ENCODE measurements at regions not wholly inside any gene's neighbourhood (a gene's known extent, or its start where the extent isn't known, plus 50 kb on each side); places are given as distances from the start of the nearest gene placed in this dataset.

GRCh38 chr5:31029925-31030324, 163.6 kb upstream of the CDH6 start:
- H3K4me1 ChIP-seq (ENCODE audit: insufficient read depth, low read length): no peaks in the 10 kb centered on the region

GRCh38 chr5:31027721-31028120, 165.8 kb upstream of the CDH6 start:
- TF ChIP-seq CTCF (IDR thresholded peaks at IDR 0.05; ENCODE audit: extremely low read depth, low read depth, low read length): no peak
- H3K9me3 ChIP-seq (ENCODE audit: low read depth, low read length): no peaks in the 10 kb centered on the region
- H3K27me3 ChIP-seq (ENCODE audit: insufficient read depth, low read length): no peaks in the 10 kb centered on the region
- no peaks in the 10 kb centered on the region for H4K20me1 ChIP-seq (ENCODE audit: insufficient read depth, low read length)
- H2AFZ ChIP-seq (ENCODE audit: low read length): no peak overlapping the region
- no peak for DNase-seq (ENCODE audit: insufficient read length, low spot score, missing footprints)
- H3K79me2 ChIP-seq (ENCODE audit: insufficient read depth, low read length): no peaks in the 10 kb centered on the region
- H3K36me3 ChIP-seq (ENCODE audit: insufficient read depth, low read length): no peaks in the 10 kb centered on the region
- H3K4me3 ChIP-seq (ENCODE audit: insufficient read depth, low read length): no peak overlapping the region
- H3K27ac ChIP-seq (ENCODE audit: low read depth, low read length): no peak overlapping the region
- H3K4me2 ChIP-seq (ENCODE audit: insufficient read depth, low read length): no peak overlapping the region
- H3K4me1 ChIP-seq (ENCODE audit: insufficient read depth, low read length): no peaks in the 10 kb centered on the region

More at GRCh38 chr5:31029925-31030324, 163.6 kb upstream of the CDH6 start:
- no peaks in the 10 kb centered on the region for H3K27me3 ChIP-seq (ENCODE audit: insufficient read depth, low read length)
- no peak overlapping the region for H3K4me2 ChIP-seq (ENCODE audit: insufficient read depth, low read length)
- H3K4me3 ChIP-seq (ENCODE audit: insufficient read depth, low read length): no peak overlapping the region
- no peaks in the 10 kb centered on the region for H3K36me3 ChIP-seq (ENCODE audit: insufficient read depth, low read length)
- no peaks in the 10 kb centered on the region for H3K9me3 ChIP-seq (ENCODE audit: low read depth, low read length)
- TF ChIP-seq CTCF (IDR thresholded peaks at IDR 0.05; ENCODE audit: extremely low read depth, low read depth, low read length): no peak
- DNase-seq (ENCODE audit: insufficient read length, low spot score, missing footprints): no peak
- no peaks in the 10 kb centered on the region for H4K20me1 ChIP-seq (ENCODE audit: insufficient read depth, low read length)
- H3K27ac ChIP-seq (ENCODE audit: low read depth, low read length): no peak overlapping the region
- H3K79me2 ChIP-seq (ENCODE audit: insufficient read depth, low read length): no peaks in the 10 kb centered on the region
- no peak overlapping the region for H2AFZ ChIP-seq (ENCODE audit: low read length)

- H3K9me3 ChIP-seq (ENCODE audit: low read depth, low read length): no peaks in the 10 kb centered on the region
- no peaks in the 10 kb centered on the region for H4K20me1 ChIP-seq (ENCODE audit: insufficient read depth, low read length)
- no peaks in the 10 kb centered on the region for H3K4me1 ChIP-seq (ENCODE audit: insufficient read depth, low read length)
- no peaks in the 10 kb centered on the region for H3K36me3 ChIP-seq (ENCODE audit: insufficient read depth, low read length)
- no peaks in the 10 kb centered on the region for H3K27me3 ChIP-seq (ENCODE audit: insufficient read depth, low read length)
- no peak overlapping the region for H3K27ac ChIP-seq (ENCODE audit: low read depth, low read length)
- DNase-seq (ENCODE audit: insufficient read length, low spot score, missing footprints): no peak
- no peak overlapping the region for H3K4me2 ChIP-seq (ENCODE audit: insufficient read depth, low read length)
- no peaks in the 10 kb centered on the region for H3K79me2 ChIP-seq (ENCODE audit: insufficient read depth, low read length)
- no peak overlapping the region for H2AFZ ChIP-seq (ENCODE audit: low read length)
- H3K4me3 ChIP-seq (ENCODE audit: insufficient read depth, low read length): no peak overlapping the region
- no peak for TF ChIP-seq CTCF (IDR thresholded peaks at IDR 0.05; ENCODE audit: extremely low read depth, low read depth, low read length)
These were observed 170.4 kb upstream of the CDH6 start for GRCh38 chr5:31023105-31023504.

GRCh38 chr5:31021181-31021624, 172.3 kb upstream of the CDH6 start:
- Histone ChIP-seq H2AFZ (ENCODE audit: low read length) (no peak overlapping the region), H3K79me2 (ENCODE audit: insufficient read depth, low read length) (no peaks in the 10 kb centered on the region), H3K9me3 (ENCODE audit: low read depth, low read length) (no peaks in the 10 kb centered on the region), H3K27ac (ENCODE audit: low read depth, low read length) (no peak overlapping the region), H3K36me3 (ENCODE audit: insufficient read depth, low read length) (no peaks in the 10 kb centered on the region), H3K27me3 (ENCODE audit: insufficient read depth, low read length) (no peaks in the 10 kb centered on the region), H4K20me1 (ENCODE audit: insufficient read depth, low read length) (no peaks in the 10 kb centered on the region), H3K4me2 (ENCODE audit: insufficient read depth, low read length) (no peak overlapping the region), H3K4me1 (ENCODE audit: insufficient read depth, low read length) (no peaks in the 10 kb centered on the region), H3K4me3 (ENCODE audit: insufficient read depth, low read length) (no peak overlapping the region)
- no peak for TF ChIP-seq CTCF (IDR thresholded peaks at IDR 0.05; ENCODE audit: extremely low read depth, low read depth, low read length)
- DNase-seq (ENCODE audit: insufficient read length, low spot score, missing footprints): no peak

Measured in osteoblast (primary cell).